ENCODE measurements at regions not wholly inside any gene's neighbourhood (a gene's known extent, or its start where the extent isn't known, plus 50 kb on each side); places are given as distances from the start of the nearest gene placed in this dataset.

DNA sequence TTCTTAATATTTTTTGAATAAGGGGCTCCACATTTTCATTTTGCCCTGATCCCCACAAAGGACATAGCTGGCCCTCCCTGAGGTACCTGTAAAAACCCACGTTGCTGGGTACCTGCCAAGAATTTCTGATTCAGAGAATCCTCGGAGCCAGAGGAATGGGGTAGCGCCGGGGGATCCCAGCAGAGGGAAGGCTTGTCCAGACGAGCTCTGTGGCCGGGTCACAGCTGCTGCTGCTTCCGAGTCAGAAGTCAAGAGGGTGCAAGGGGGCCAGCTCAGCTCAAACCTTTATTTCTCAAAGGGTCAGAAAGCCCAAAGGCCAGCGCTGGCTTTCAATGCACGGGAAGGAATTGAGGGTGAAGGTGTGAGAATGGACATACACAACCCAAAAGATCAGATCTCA is 68.9 kb upstream of the SDK2 start:
- DNase-seq (ENCODE audit: low spot score in 2 of 2): no peak
- Mint-ChIP-seq H3K9me3 (no peaks in the 10 kb centered on the region), H3K36me3 (no peaks in the 10 kb centered on the region), H3K4me3 (no peak overlapping the region), H3K4me1 (peaks cover 20% of the 10 kb centered on the region), H3K27me3 (peaks cover 9% of the 10 kb centered on the region), H3K27ac (no peak overlapping the region)
- ATAC-seq (ENCODE audit: low read depth): no peak

GRCh38 chr17:73715769-73716168 is 71.5 kb upstream of the SDK2 start:
- H3K27me3 Mint-ChIP-seq: peaks cover 8% of the 10 kb centered on the region
- no peaks in the 10 kb centered on the region for H3K36me3 Mint-ChIP-seq
- peaks cover 22% of the 10 kb centered on the region for H3K4me1 Mint-ChIP-seq
- DNase-seq (ENCODE audit: low spot score in 2 of 2) (no peak), ATAC-seq (ENCODE audit: low read depth) (no peak)
- no peak overlapping the region for H3K27ac Mint-ChIP-seq
- no peaks in the 10 kb centered on the region for H3K9me3 Mint-ChIP-seq
- no peak overlapping the region for H3K4me3 Mint-ChIP-seq

GRCh38 chr17:73717690-73718089 is 73.4 kb upstream of the SDK2 start:
- Mint-ChIP-seq H3K4me1 (peaks cover 17% of the 10 kb centered on the region), H3K9me3 (no peaks in the 10 kb centered on the region), H3K36me3 (no peaks in the 10 kb centered on the region), H3K27ac (no peak overlapping the region), H3K4me3 (no peak overlapping the region), H3K27me3 (peaks cover 8% of the 10 kb centered on the region)
- DNase-seq (ENCODE audit: low spot score in 2 of 2) (no peak), ATAC-seq (ENCODE audit: low read depth) (no peak)

DNA sequence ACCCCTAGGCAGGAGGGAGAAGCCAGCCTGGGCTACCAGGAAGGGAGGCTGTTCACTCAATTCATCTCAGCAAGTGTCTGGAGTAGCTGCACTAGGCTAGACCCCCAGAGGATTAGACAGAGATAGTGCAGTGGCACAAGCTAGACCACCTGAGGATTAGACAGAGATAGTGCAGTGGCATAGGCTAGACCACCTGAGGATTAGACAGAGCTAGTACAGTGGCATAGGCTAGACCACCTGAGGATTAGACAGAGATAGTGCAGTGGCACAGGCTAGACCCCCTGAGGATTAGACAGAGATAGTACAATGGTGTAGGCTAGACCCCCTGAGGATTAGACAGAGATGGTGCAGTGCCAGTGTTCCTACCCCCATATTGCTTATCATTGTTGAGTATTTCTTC is 74.1 kb upstream of the SDK2 start:
- Mint-ChIP-seq H3K36me3 (no peaks in the 10 kb centered on the region), H3K9me3 (no peaks in the 10 kb centered on the region), H3K4me1 (peaks cover 21% of the 10 kb centered on the region), H3K27me3 (peaks cover 8% of the 10 kb centered on the region), H3K27ac (no peak overlapping the region), H3K4me3 (no peak overlapping the region)
- ATAC-seq (ENCODE audit: low read depth) (no peak), DNase-seq (ENCODE audit: low spot score in 2 of 2) (no peak)

GRCh38 chr17:73718912-73719311 is 74.7 kb upstream of the SDK2 start:
- no peak overlapping the region for H3K4me3 Mint-ChIP-seq
- no peak overlapping the region for H3K27ac Mint-ChIP-seq
- DNase-seq (ENCODE audit: low spot score in 2 of 2) (no peak), ATAC-seq (ENCODE audit: low read depth) (no peak)
- no peaks in the 10 kb centered on the region for H3K36me3 Mint-ChIP-seq
- H3K9me3 Mint-ChIP-seq: no peaks in the 10 kb centered on the region
- H3K27me3 Mint-ChIP-seq: peaks cover 8% of the 10 kb centered on the region
- H3K4me1 Mint-ChIP-seq: peaks cover 21% of the 10 kb centered on the region

GRCh38 chr17:73719588-73720071 is 75.4 kb upstream of the SDK2 start:
- Mint-ChIP-seq H3K27me3 (peaks cover 8% of the 10 kb centered on the region), H3K9me3 (no peaks in the 10 kb centered on the region), H3K27ac (no peak overlapping the region), H3K4me1 (peaks cover 21% of the 10 kb centered on the region), H3K4me3 (no peak overlapping the region), H3K36me3 (no peaks in the 10 kb centered on the region)
- no peak for ATAC-seq (ENCODE audit: low read depth)
- no peak for DNase-seq (ENCODE audit: low spot score in 2 of 2)

GRCh38 chr17:73720187-73720834 is 76.1 kb upstream of the SDK2 start:
- Mint-ChIP-seq H3K27me3 (peaks cover 9% of the 10 kb centered on the region), H3K36me3 (no peaks in the 10 kb centered on the region), H3K4me1 (peaks cover 21% of the 10 kb centered on the region), H3K9me3 (no peaks in the 10 kb centered on the region), H3K4me3 (no peak overlapping the region), H3K27ac (no peak overlapping the region)
- ATAC-seq (ENCODE audit: low read depth) (no peak), DNase-seq (ENCODE audit: low spot score in 2 of 2) (no peak)

DNA sequence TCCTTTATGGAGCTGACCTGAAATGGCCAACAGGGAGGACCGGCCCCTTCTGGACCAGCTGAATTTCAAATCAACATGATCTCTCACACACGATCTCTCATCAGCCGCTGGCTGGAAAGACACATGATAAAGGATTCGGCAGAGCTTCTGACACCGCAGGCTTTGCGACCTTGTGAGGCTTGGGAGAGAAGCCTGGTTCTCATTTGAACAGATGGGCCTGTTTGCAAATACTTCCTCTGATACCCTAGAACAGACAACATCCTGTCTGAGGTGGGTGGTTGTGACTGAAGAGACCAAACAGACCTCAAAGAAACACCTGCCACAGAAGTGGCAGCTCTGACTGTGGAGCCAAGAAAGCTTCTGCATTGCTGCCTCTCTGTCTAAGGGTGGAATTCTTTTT is 77.9 kb upstream of the SDK2 start:
- H3K9me3 Mint-ChIP-seq: no peaks in the 10 kb centered on the region
- H3K27ac Mint-ChIP-seq: no peak overlapping the region
- peak in 1 of 2 donors; percentile 14 for DNase-seq (ENCODE audit: low spot score in 2 of 2)
- H3K4me3 Mint-ChIP-seq: peak overlapping the region; percentile 18
- H3K4me1 Mint-ChIP-seq: peaks cover 18% of the 10 kb centered on the region
- H3K27me3 Mint-ChIP-seq: peaks cover 7% of the 10 kb centered on the region
- ATAC-seq (ENCODE audit: low read depth): peak; percentile 95
- H3K36me3 Mint-ChIP-seq: no peaks in the 10 kb centered on the region

DNA sequence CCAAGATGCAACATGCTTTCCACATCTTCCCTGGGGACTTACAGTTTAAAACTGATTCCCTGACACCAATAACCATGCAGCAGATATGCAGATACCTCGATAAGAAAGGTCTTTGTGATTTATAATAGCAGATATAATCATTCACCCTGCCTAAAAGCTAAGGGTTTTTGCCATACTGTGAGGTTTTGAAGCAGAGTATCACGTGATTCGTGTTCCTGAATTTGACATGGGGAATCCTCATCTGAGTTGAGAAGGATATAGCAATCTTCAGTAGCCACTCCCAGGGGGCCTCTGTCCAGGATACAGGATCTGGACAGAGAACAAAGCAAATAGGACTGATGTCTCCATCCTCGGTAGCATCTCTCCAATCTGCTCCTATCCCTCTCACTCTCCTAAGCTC is 79.1 kb upstream of the SDK2 start:
- ATAC-seq (ENCODE audit: low read depth): no peak
- no peaks in the 10 kb centered on the region for H3K9me3 Mint-ChIP-seq
- peaks cover 18% of the 10 kb centered on the region for H3K4me1 Mint-ChIP-seq
- H3K4me3 Mint-ChIP-seq: no peak overlapping the region
- H3K36me3 Mint-ChIP-seq: no peaks in the 10 kb centered on the region
- no peak for DNase-seq (ENCODE audit: low spot score in 2 of 2)
- no peak overlapping the region for H3K27ac Mint-ChIP-seq
- H3K27me3 Mint-ChIP-seq: peaks cover 5% of the 10 kb centered on the region

- no peaks in the 10 kb centered on the region for H3K9me3 Mint-ChIP-seq
- H3K4me1 Mint-ChIP-seq: peaks cover 14% of the 10 kb centered on the region
- DNase-seq (ENCODE audit: low spot score in 2 of 2) (no peak), ATAC-seq (ENCODE audit: low read depth) (no peak)
- H3K36me3 Mint-ChIP-seq: no peaks in the 10 kb centered on the region
- H3K27me3 Mint-ChIP-seq: peaks cover 2% of the 10 kb centered on the region
- no peak overlapping the region for H3K4me3 Mint-ChIP-seq
- H3K27ac Mint-ChIP-seq: no peak overlapping the region
Observed at GRCh38 chr17:73724341-73724740, 80.1 kb upstream of the SDK2 start.

DNA sequence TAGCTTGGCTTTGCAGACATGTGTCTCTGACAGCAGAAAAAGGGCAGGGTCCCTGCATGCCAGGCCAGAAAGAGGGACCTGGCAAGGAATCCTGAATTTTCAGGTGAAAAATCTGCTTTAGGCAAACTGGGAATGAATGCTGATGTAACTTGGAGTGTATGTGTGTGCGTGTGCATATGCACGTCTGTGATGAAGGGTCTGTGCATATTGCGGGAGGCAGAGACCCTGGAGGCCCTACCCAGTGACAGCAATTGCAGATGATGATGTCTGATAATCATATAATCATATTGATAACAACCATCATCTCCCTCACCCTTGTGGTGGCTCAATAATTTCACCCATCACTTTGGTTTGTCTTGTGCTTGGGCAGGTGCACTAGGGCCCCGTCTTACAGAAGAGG is 80.7 kb upstream of the SDK2 start:
- peaks cover 2% of the 10 kb centered on the region for H3K27me3 Mint-ChIP-seq
- no peak overlapping the region for H3K27ac Mint-ChIP-seq
- no peaks in the 10 kb centered on the region for H3K9me3 Mint-ChIP-seq
- H3K36me3 Mint-ChIP-seq: no peaks in the 10 kb centered on the region
- DNase-seq (ENCODE audit: low spot score in 2 of 2) (no peak), ATAC-seq (ENCODE audit: low read depth) (no peak)
- peaks cover 14% of the 10 kb centered on the region for H3K4me1 Mint-ChIP-seq
- H3K4me3 Mint-ChIP-seq: no peak overlapping the region

DNA sequence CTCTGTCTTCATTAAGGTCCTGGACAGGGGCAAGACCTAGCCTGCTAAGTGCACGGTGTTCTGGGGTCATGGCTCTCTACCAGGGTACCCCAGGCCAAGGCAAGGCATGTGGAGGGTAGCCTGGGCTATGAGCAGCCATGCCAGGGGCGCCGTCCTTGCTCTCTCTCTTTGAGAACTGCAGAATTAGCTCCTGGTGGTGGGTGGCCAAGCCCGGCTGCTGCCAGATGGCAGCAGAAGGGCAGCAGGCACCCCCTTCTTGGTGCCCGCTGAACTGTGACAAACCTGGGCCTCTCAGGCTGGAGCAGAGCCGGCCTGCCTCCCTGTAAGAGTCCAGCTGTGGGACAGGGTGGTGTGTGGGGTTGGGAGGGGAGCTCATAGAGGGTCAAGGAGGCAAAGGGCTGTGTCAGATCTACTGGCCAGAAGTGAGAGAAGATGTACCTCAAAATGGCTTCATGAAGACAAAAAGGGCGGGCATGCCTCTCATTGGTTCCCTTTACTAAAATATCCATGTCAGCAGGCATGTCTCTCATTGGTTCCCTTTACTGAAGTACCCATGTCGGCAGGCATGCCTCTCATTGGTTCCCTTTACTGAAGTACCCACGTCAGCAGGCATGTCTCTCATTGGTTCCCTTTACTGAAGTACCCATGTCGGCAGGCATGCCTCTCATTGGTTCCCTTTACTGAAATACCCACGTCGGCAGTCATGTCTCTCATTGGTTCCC is 81.7 kb upstream of the SDK2 start:
- H3K27ac Mint-ChIP-seq: no peak overlapping the region
- peaks cover 2% of the 10 kb centered on the region for H3K27me3 Mint-ChIP-seq
- no peak overlapping the region for H3K4me3 Mint-ChIP-seq
- H3K9me3 Mint-ChIP-seq: peaks cover 4% of the 10 kb centered on the region
- DNase-seq (ENCODE audit: low spot score in 2 of 2) (no peak), ATAC-seq (ENCODE audit: low read depth) (no peak)
- peaks cover 5% of the 10 kb centered on the region for H3K36me3 Mint-ChIP-seq
- H3K4me1 Mint-ChIP-seq: peaks cover 11% of the 10 kb centered on the region

DNA sequence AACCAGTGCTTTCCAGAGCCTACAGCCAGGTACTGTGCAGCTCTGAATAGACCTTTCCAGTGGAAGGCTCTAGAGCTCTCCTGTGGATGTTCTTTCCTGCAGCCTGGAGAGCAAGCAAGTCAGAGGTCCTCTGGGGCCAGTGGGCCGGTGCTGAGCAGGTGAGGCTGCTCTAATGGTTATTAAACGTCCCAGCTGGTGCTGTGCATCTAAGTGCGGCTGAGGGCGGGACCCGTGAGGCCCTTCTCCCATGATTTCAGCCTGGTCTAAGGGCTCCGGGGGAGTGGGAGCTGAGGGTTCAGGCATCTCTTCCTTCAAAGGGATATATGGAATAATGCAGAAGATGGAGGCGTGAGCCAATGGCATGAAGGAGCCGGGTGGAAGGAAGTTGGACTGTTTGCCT is 83.7 kb upstream of the SDK2 start:
- ATAC-seq (ENCODE audit: low read depth): no peak
- H3K27ac Mint-ChIP-seq: no peak overlapping the region
- peaks cover 6% of the 10 kb centered on the region for H3K36me3 Mint-ChIP-seq
- H3K4me1 Mint-ChIP-seq: peaks cover 3% of the 10 kb centered on the region
- H3K27me3 Mint-ChIP-seq: peaks cover 4% of the 10 kb centered on the region
- H3K9me3 Mint-ChIP-seq: peaks cover 6% of the 10 kb centered on the region
- no peak overlapping the region for H3K4me3 Mint-ChIP-seq
- no peak for DNase-seq (ENCODE audit: low spot score in 2 of 2)

DNA sequence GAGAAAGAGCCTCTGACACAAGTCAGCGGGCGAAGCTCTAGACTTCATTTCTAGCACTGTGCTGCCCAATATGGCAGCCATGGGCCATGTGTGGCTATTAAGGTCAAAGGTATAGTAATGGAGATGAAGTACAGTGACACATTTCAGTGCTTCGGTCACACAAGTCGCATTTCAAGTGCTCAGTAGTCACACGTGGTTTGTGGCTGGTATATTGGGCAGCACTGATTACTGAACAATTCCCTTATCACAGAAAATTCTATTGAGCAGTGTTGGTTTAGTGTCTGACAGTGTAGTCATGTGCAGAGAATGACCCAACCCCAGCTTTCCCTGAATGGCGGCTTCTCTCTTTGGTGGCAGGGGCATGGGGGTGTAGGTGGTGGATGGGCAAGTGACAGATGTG is 84.9 kb upstream of the SDK2 start:
- no peak overlapping the region for H3K4me3 Mint-ChIP-seq
- DNase-seq (ENCODE audit: low spot score in 2 of 2) (no peak), ATAC-seq (ENCODE audit: low read depth) (no peak)
- peaks cover 7% of the 10 kb centered on the region for H3K27me3 Mint-ChIP-seq
- peaks cover 6% of the 10 kb centered on the region for H3K9me3 Mint-ChIP-seq
- H3K4me1 Mint-ChIP-seq: no peaks in the 10 kb centered on the region
- H3K27ac Mint-ChIP-seq: no peak overlapping the region
- H3K36me3 Mint-ChIP-seq: peaks cover 6% of the 10 kb centered on the region

- no peak for ATAC-seq (ENCODE audit: low read depth)
- H3K4me1 Mint-ChIP-seq: no peaks in the 10 kb centered on the region
- no peak overlapping the region for H3K4me3 Mint-ChIP-seq
- no peak for DNase-seq (ENCODE audit: low spot score in 2 of 2)
- peaks cover 6% of the 10 kb centered on the region for H3K9me3 Mint-ChIP-seq
- H3K27me3 Mint-ChIP-seq: peaks cover 15% of the 10 kb centered on the region
- peaks cover 6% of the 10 kb centered on the region for H3K36me3 Mint-ChIP-seq
- H3K27ac Mint-ChIP-seq: no peak overlapping the region
Observed at GRCh38 chr17:73731733-73732132, 87.5 kb upstream of the SDK2 start.
